ENCODE measurements at regions not wholly inside any gene's neighbourhood (a gene's known extent, or its start where the extent isn't known, plus 50 kb on each side); places are given as distances from the start of the nearest gene placed in this dataset.

- H3K4ac ChIP-seq (ENCODE audit: low read depth, low read length), result no peak overlapping the region
- no peak overlapping the region for H4K91ac ChIP-seq (ENCODE audit: insufficient read length, low read depth, low read length)
- H3K27me3 Mint-ChIP-seq (ENCODE audit: low read depth), result no peaks in the 10 kb centered on the region
- H3K14ac ChIP-seq (ENCODE audit: insufficient read depth, low read length), result no peak overlapping the region
- no peaks in the 10 kb centered on the region for H3K79me2 ChIP-seq (ENCODE audit: insufficient read depth, low read length)
- H3K27ac Mint-ChIP-seq, result no peak overlapping the region
- H3K36me3 Mint-ChIP-seq (ENCODE audit: insufficient read depth in 1 of 3, low read depth in 3 of 3), result peaks cover 2 to 13% (median 3%) of the 10 kb centered on the region in 3 experiments; a peak in 3 of 7 replicates
- DNase-seq, result no peak
- H3K9ac ChIP-seq (ENCODE audit: extremely low read depth, insufficient read length, low read length), result no peak overlapping the region
- peaks cover 4% of the 10 kb centered on the region in 2 experiments; a peak in 3 of 5 replicates for H3K9me3 Mint-ChIP-seq
- H4K8ac ChIP-seq (replicated peaks; ENCODE audit: insufficient read length, low read depth, low read length), result no peak overlapping the region
- no peak overlapping the region for H3K4me2 ChIP-seq (ENCODE audit: insufficient read depth, insufficient read length, low read length)
- no peaks in the 10 kb centered on the region for H3K23me2 ChIP-seq (ENCODE audit: insufficient read length, low read depth, low read length, poor library complexity, severe bottlenecking)
- H4K5ac ChIP-seq (ENCODE audit: insufficient read length, low read depth, low read length), result no peak overlapping the region
- H2BK15ac ChIP-seq (ENCODE audit: low read depth, low read length), result no peak overlapping the region
- H2BK20ac ChIP-seq (ENCODE audit: low read depth, low read length, poor library complexity, severe bottlenecking), result no peak overlapping the region
- H4K20me1 ChIP-seq (ENCODE audit: control insufficient read depth, insufficient read depth, insufficient read length), result no peaks in the 10 kb centered on the region
- H3T11ph ChIP-seq (ENCODE audit: low read length), result no peak overlapping the region
- H3K27ac ChIP-seq (ENCODE audit: insufficient read length, low read depth, low read length), result no peak overlapping the region
- H3K9me3 ChIP-seq (ENCODE audit: control insufficient read depth, low read depth, low read length), result no peaks in the 10 kb centered on the region
- no peak overlapping the region for H2AFZ ChIP-seq (ENCODE audit: low read length)
- H3K4me1 Mint-ChIP-seq, result peaks cover 14 to 15% of the 10 kb centered on the region in 2 experiments
- no peak overlapping the region for H3K18ac ChIP-seq (ENCODE audit: insufficient read length, low read depth, low read length)
- no peak overlapping the region for H2AK5ac ChIP-seq (ENCODE audit: insufficient read length, low read length)
- H2BK5ac ChIP-seq (ENCODE audit: insufficient read length, low read length), result no peak overlapping the region
- no peak overlapping the region for H2BK120ac ChIP-seq (ENCODE audit: low read depth, low read length, poor library complexity, severe bottlenecking)
- no peaks in the 10 kb centered on the region for H3K79me1 ChIP-seq (ENCODE audit: insufficient read depth, low read depth, low read length, poor library complexity, severe bottlenecking)
- WGBS (ENCODE audit: extremely low coverage, insufficient read length, low lambda C conversion rate), result no CpG with 5 or more reads among the region's 3 CpGs
- no peak overlapping the region for H3K4me3 Mint-ChIP-seq
- H3K27me3 ChIP-seq (ENCODE audit: insufficient read depth, low read length), result no peaks in the 10 kb centered on the region
- H3K56ac ChIP-seq (ENCODE audit: insufficient read length, low read depth, low read length), result no peak overlapping the region
- H3K23ac ChIP-seq (ENCODE audit: insufficient read length, low read depth, low read length), result no peak overlapping the region
- H2BK12ac ChIP-seq (ENCODE audit: insufficient read length, low read depth, low read length), result no peak overlapping the region
- no peak for TF ChIP-seq CTCF (conservative IDR thresholded peaks at IDR 0.05)
- H3K4me1 ChIP-seq (ENCODE audit: insufficient read depth, low read length), result no peaks in the 10 kb centered on the region
Observed at GRCh38 chr2:196492946-196493345, 146.6 kb upstream of the CCDC150 start.

All from H9 (cell line).